ENCODE measurements at regions not wholly inside any gene's neighbourhood (a gene's known extent, or its start where the extent isn't known, plus 50 kb on each side); places are given as distances from the start of the nearest gene placed in this dataset.

DNA sequence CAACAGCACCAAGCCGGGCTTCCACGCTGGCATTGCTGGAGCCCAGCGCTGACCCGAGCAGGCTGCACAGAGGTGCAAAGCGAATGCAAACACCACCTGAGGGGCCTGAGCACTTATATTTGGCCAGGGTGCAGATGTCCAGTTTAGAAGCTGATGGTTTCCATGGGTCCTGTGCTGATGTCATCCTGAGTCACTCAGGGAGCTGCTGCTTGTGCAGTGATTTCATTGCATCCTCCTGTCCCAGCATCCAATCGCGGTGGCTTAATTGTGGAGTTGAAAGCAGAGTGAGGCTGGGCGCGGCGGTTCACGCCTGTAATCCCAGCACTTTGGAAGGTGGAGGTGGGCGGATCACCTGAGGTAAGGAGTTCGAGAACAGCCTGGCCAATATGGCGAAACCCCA is 410.2 kb upstream of the KLF6 start:
- 97% methylated on average over 14 of the region's 14 CpGs for WGBS (ENCODE audit: low lambda C conversion rate, missing lambda C conversion rate)
- DNase-seq (ENCODE audit: low spot score): no peak
- Histone ChIP-seq H3K9me2 (replicated peaks; ENCODE audit: insufficient read depth) (no peaks in the 10 kb centered on the region), H3K9me3 (ENCODE audit: low read depth) (no peaks in the 10 kb centered on the region), H2AFZ (no peak overlapping the region), H3K4me1 (ENCODE audit: insufficient read depth) (peaks cover 6% of the 10 kb centered on the region), H3K27me3 (no peaks in the 10 kb centered on the region), H3K4me2 (no peak overlapping the region), H4K20me1 (ENCODE audit: insufficient read depth, poor library complexity, severe bottlenecking) (no peaks in the 10 kb centered on the region), H3K27ac (no peak overlapping the region), H3K36me3 (replicated peaks; ENCODE audit: insufficient read depth, low read depth) (no peaks in the 10 kb centered on the region), H3K79me2 (no peaks in the 10 kb centered on the region), H3K4me3 (no peak overlapping the region)
- TF ChIP-seq EZH2phosphoT487 (IDR thresholded peaks at IDR 0.05; ENCODE audit: low read depth, severe bottlenecking, unreplicated experiment) (no peak), EZH2 (IDR thresholded peaks at IDR 0.05; ENCODE audit: borderline replicate concordance) (no peak)

DNA sequence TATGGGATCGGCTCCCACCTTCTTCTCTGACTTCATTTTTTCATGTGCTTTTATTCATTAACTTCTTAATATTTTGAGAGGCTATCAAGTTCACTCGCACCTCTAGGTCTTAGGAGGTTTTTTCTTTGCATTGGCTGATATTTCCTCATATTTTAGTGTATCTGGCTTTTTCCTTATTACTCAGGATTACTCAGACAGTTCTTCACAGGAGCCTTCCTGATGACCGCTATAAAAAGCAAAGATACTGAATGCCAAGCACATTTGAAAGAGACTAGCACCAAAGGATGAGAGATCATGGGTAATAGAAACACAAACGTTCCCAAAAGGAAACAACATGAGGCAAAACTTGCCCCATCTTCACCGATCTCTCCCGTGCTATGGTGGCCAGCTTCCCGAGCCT is 409.2 kb upstream of the KLF6 start:
- no peaks in the 10 kb centered on the region for H3K27me3 ChIP-seq
- no peak for DNase-seq (ENCODE audit: low spot score)
- no peaks in the 10 kb centered on the region for H4K20me1 ChIP-seq (ENCODE audit: insufficient read depth, poor library complexity, severe bottlenecking)
- H3K4me2 ChIP-seq: no peak overlapping the region
- H3K27ac ChIP-seq: no peak overlapping the region
- H3K4me1 ChIP-seq (ENCODE audit: insufficient read depth): peaks cover 6% of the 10 kb centered on the region
- no peak overlapping the region for H2AFZ ChIP-seq
- no peaks in the 10 kb centered on the region for H3K36me3 ChIP-seq (replicated peaks; ENCODE audit: insufficient read depth, low read depth)
- H3K79me2 ChIP-seq: no peaks in the 10 kb centered on the region
- no peak overlapping the region for H3K4me3 ChIP-seq
- WGBS (ENCODE audit: low lambda C conversion rate, missing lambda C conversion rate): 95% methylated on average over 7 of the region's 7 CpGs
- TF ChIP-seq EZH2 (IDR thresholded peaks at IDR 0.05; ENCODE audit: borderline replicate concordance) (no peak), EZH2phosphoT487 (IDR thresholded peaks at IDR 0.05; ENCODE audit: low read depth, severe bottlenecking, unreplicated experiment) (no peak)
- TF ChIP-seq, protein P1, sequence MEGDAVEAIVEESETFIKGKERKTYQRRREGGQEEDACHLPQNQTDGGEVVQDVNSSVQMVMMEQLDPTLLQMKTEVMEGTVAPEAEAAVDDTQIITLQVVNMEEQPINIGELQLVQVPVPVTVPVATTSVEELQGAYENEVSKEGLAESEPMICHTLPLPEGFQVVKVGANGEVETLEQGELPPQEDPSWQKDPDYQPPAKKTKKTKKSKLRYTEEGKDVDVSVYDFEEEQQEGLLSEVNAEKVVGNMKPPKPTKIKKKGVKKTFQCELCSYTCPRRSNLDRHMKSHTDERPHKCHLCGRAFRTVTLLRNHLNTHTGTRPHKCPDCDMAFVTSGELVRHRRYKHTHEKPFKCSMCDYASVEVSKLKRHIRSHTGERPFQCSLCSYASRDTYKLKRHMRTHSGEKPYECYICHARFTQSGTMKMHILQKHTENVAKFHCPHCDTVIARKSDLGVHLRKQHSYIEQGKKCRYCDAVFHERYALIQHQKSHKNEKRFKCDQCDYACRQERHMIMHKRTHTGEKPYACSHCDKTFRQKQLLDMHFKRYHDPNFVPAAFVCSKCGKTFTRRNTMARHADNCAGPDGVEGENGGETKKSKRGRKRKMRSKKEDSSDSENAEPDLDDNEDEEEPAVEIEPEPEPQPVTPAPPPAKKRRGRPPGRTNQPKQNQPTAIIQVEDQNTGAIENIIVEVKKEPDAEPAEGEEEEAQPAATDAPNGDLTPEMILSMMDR (IDR thresholded peaks at IDR 0.05; ENCODE audit: poor library complexity): no peak
- no peaks in the 10 kb centered on the region for H3K9me3 ChIP-seq (ENCODE audit: low read depth)
- H3K9me2 ChIP-seq (replicated peaks; ENCODE audit: insufficient read depth): no peaks in the 10 kb centered on the region

DNA sequence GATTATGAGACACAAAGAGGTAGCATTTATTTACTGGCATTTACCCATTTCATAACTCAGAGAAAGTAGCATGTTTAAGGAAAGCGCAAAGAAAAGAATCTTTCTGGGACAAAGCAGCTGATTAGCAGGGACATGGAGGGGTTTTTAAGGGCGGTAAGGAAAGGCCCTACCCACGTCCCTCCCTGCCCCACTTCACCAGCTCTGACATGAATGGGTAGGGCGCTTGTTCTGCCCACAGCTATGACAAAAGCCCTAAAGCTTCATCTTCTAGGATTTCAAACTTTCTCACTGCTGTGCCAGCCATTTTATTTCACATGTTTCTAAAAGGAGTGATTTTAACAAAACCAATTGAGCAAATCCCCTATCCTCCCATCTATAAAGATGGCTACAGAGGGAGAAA is 406.9 kb upstream of the KLF6 start:
- WGBS (ENCODE audit: low lambda C conversion rate, missing lambda C conversion rate): 95% methylated on average over 4 of the region's 4 CpGs
- TF ChIP-seq, protein P1 (IDR thresholded peaks at IDR 0.05; ENCODE audit: poor library complexity): no peak
- no peak for TF ChIP-seq EZH2 (IDR thresholded peaks at IDR 0.05; ENCODE audit: borderline replicate concordance)
- TF ChIP-seq EZH2phosphoT487 (IDR thresholded peaks at IDR 0.05; ENCODE audit: low read depth, severe bottlenecking, unreplicated experiment): no peak

DNA sequence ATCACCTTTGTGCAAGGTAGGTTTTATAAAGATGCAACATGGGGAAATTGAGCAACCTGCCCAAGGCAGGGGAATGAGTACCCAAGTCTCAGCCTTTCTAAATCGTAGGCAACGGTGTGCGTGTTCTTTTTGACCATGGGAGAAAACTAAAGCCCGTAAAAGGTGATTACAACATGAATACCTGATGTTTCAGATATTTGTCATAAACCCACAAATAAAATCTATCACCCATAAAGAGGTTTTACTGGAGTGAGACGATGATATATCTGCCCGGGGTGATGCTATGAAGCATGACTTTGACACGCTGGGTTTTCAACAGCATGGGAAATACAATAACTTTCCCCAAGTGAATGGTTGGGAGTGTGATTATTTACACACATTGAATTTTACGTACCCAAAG is 406.3 kb upstream of the KLF6 start:
- no peak overlapping the region for H2AFZ ChIP-seq

More for the DNA sequence above, 406.9 kb upstream of the KLF6 start:
- no peaks in the 10 kb centered on the region for H4K20me1 ChIP-seq (ENCODE audit: insufficient read depth, poor library complexity, severe bottlenecking)
- DNase-seq (ENCODE audit: low spot score): no peak
- H3K36me3 ChIP-seq (replicated peaks; ENCODE audit: insufficient read depth, low read depth): no peaks in the 10 kb centered on the region
- no peak overlapping the region for H2AFZ ChIP-seq
- no peaks in the 10 kb centered on the region for H3K27me3 ChIP-seq
- no peaks in the 10 kb centered on the region for H3K4me1 ChIP-seq (ENCODE audit: insufficient read depth)
- no peak overlapping the region for H3K4me3 ChIP-seq
- no peaks in the 10 kb centered on the region for H3K9me2 ChIP-seq (replicated peaks; ENCODE audit: insufficient read depth)
- H3K9me3 ChIP-seq (ENCODE audit: low read depth): no peaks in the 10 kb centered on the region
- H3K79me2 ChIP-seq: no peaks in the 10 kb centered on the region
- no peak overlapping the region for H3K4me2 ChIP-seq
- H3K27ac ChIP-seq: no peak overlapping the region

More for the DNA sequence above, 406.3 kb upstream of the KLF6 start:
- no peaks in the 10 kb centered on the region for H3K9me2 ChIP-seq (replicated peaks; ENCODE audit: insufficient read depth)
- no peak overlapping the region for H3K4me2 ChIP-seq
- no peaks in the 10 kb centered on the region for H3K27me3 ChIP-seq
- TF ChIP-seq EZH2phosphoT487 (IDR thresholded peaks at IDR 0.05; ENCODE audit: low read depth, severe bottlenecking, unreplicated experiment): no peak
- TF ChIP-seq EZH2 (IDR thresholded peaks at IDR 0.05; ENCODE audit: borderline replicate concordance): no peak
- TF ChIP-seq, protein P1 (IDR thresholded peaks at IDR 0.05; ENCODE audit: poor library complexity): no peak
- H3K79me2 ChIP-seq: no peaks in the 10 kb centered on the region
- no peaks in the 10 kb centered on the region for H3K9me3 ChIP-seq (ENCODE audit: low read depth)
- no peaks in the 10 kb centered on the region for H4K20me1 ChIP-seq (ENCODE audit: insufficient read depth, poor library complexity, severe bottlenecking)
- H3K4me3 ChIP-seq: no peak overlapping the region
- no peaks in the 10 kb centered on the region for H3K36me3 ChIP-seq (replicated peaks; ENCODE audit: insufficient read depth, low read depth)
- DNase-seq (ENCODE audit: low spot score): no peak
- no peak overlapping the region for H3K27ac ChIP-seq
- no peaks in the 10 kb centered on the region for H3K4me1 ChIP-seq (ENCODE audit: insufficient read depth)
- 91% methylated on average over 8 of the region's 8 CpGs for WGBS (ENCODE audit: low lambda C conversion rate, missing lambda C conversion rate)
